ENCODE measurements at regions not wholly inside any gene's neighbourhood (a gene's known extent, or its start where the extent isn't known, plus 50 kb on each side); places are given as distances from the start of the nearest gene placed in this dataset.

DNA sequence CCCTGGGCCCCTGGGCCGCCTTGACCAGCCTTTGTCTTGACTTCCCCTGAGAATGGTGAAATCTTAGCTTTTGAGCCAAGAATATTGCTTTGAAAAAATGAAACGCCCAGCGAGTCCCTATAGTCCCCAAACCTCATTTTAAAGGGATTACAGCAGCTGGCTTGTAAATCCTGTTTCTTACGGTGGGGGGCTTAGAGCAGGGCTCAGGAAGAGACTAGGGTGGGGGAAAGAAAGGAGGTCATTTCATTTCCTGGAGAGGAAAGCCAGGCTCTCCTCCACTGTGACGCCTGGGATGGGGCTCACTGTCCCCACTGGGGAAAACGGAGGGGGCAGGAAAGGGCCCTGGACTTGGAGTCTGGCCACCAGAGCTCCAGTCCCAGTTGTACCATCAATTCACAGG, 72.2 kb upstream of the ALX4 start:
- no peaks in the 10 kb centered on the region for H3K27me3 ChIP-seq (ENCODE audit: insufficient read depth, poor library complexity, severe bottlenecking)
- DNase-seq (ENCODE audit: low read depth in 1 of 2, low spot score in 1 of 2): no peak
- no peak overlapping the region for H3K27ac ChIP-seq (replicated peaks)
- H3K4me3 ChIP-seq (replicated peaks; ENCODE audit: insufficient read depth, low read length): no peak overlapping the region
- TF ChIP-seq SPI1 (IDR thresholded peaks at IDR 0.05; ENCODE audit: borderline replicate concordance, low read depth): no peak
- no peak for TF ChIP-seq GABPA (IDR thresholded peaks at IDR 0.05; ENCODE audit: low read depth)
- no peak for TF ChIP-seq POLR2AphosphoS5 (IDR thresholded peaks at IDR 0.05; ENCODE audit: low read depth)
- no peak for TF ChIP-seq REST (IDR thresholded peaks at IDR 0.05; ENCODE audit: insufficient replicate concordance, low read depth)
- TF ChIP-seq, protein P1, sequence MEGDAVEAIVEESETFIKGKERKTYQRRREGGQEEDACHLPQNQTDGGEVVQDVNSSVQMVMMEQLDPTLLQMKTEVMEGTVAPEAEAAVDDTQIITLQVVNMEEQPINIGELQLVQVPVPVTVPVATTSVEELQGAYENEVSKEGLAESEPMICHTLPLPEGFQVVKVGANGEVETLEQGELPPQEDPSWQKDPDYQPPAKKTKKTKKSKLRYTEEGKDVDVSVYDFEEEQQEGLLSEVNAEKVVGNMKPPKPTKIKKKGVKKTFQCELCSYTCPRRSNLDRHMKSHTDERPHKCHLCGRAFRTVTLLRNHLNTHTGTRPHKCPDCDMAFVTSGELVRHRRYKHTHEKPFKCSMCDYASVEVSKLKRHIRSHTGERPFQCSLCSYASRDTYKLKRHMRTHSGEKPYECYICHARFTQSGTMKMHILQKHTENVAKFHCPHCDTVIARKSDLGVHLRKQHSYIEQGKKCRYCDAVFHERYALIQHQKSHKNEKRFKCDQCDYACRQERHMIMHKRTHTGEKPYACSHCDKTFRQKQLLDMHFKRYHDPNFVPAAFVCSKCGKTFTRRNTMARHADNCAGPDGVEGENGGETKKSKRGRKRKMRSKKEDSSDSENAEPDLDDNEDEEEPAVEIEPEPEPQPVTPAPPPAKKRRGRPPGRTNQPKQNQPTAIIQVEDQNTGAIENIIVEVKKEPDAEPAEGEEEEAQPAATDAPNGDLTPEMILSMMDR (IDR thresholded peaks at IDR 0.05; ENCODE audit: insufficient read depth, low read length): no peak

GRCh38 chr11:44382656-44383240, 72.8 kb upstream of the ALX4 start:
- no peak for DNase-seq (ENCODE audit: low read depth in 1 of 2, low spot score in 1 of 2)
- H3K27me3 ChIP-seq (ENCODE audit: insufficient read depth, poor library complexity, severe bottlenecking): no peaks in the 10 kb centered on the region

GRCh38 chr11:44383246-44383645, 73.3 kb upstream of the ALX4 start:
- TF ChIP-seq POLR2AphosphoS5 (IDR thresholded peaks at IDR 0.05; ENCODE audit: low read depth): no peak
- TF ChIP-seq SPI1 (IDR thresholded peaks at IDR 0.05; ENCODE audit: borderline replicate concordance, low read depth): no peak
- TF ChIP-seq, protein P1 (IDR thresholded peaks at IDR 0.05; ENCODE audit: insufficient read depth, low read length): no peak
- TF ChIP-seq REST (IDR thresholded peaks at IDR 0.05; ENCODE audit: insufficient replicate concordance, low read depth): no peak
- Histone ChIP-seq H3K27ac (replicated peaks) (no peak overlapping the region), H3K4me3 (replicated peaks; ENCODE audit: insufficient read depth, low read length) (no peak overlapping the region), H3K27me3 (ENCODE audit: insufficient read depth, poor library complexity, severe bottlenecking) (no peaks in the 10 kb centered on the region)
- DNase-seq (ENCODE audit: low read depth in 1 of 2, low spot score in 1 of 2): no peak

More at GRCh38 chr11:44382656-44383240, 72.8 kb upstream of the ALX4 start:
- no peak for TF ChIP-seq GABPA (IDR thresholded peaks at IDR 0.05; ENCODE audit: low read depth)
- no peak for TF ChIP-seq POLR2AphosphoS5 (IDR thresholded peaks at IDR 0.05; ENCODE audit: low read depth)
- no peak for TF ChIP-seq REST (IDR thresholded peaks at IDR 0.05; ENCODE audit: insufficient replicate concordance, low read depth)
- TF ChIP-seq SPI1 (IDR thresholded peaks at IDR 0.05; ENCODE audit: borderline replicate concordance, low read depth): no peak
- TF ChIP-seq, protein P1 (IDR thresholded peaks at IDR 0.05; ENCODE audit: insufficient read depth, low read length): no peak
- no peak overlapping the region for H3K27ac ChIP-seq (replicated peaks)
- no peak overlapping the region for H3K4me3 ChIP-seq (replicated peaks; ENCODE audit: insufficient read depth, low read length)

Data from HL-60 (cell line).